HFFc6 (cell line): ENCODE measurements at regions not wholly inside any gene's neighbourhood (a gene's known extent, or its start where the extent isn't known, plus 50 kb on each side); places are given as distances from the start of the nearest gene placed in this dataset.

Source experiments
- DNase-seq: peaks from one replicate; pipeline ENCODE4 v3.0.0-alpha.2; 2018
- H3K27ac Mint-ChIP-seq: 2 replicates; pipeline ENCODE4 v1.8.0; 2020; ENCODE audit warnings: mild to moderate bottlenecking, mixed read lengths
- H3K27me3 Mint-ChIP-seq: 2 replicates; pipeline ENCODE4 v1.8.0; 2021; ENCODE audit warnings: mild to moderate bottlenecking, moderate library complexity, mixed read lengths; ENCODE audit not compliant: insufficient read depth
- H3K36me3 Mint-ChIP-seq: 2 replicates; pipeline ENCODE4 v1.8.0; 2021; ENCODE audit warnings: low read depth, mixed read lengths
- H3K4me1 Mint-ChIP-seq: 2 replicates; pipeline ENCODE4 v1.8.0; 2020; ENCODE audit warnings: low read depth, mixed read lengths
- H3K4me3 Mint-ChIP-seq: 2 replicates; pipeline ENCODE4 v1.8.0; 2020; ENCODE audit warnings: mild to moderate bottlenecking, moderate library complexity, mixed read lengths
- H3K9me3 Mint-ChIP-seq: 2 replicates; pipeline ENCODE4 v1.8.0; 2020; ENCODE audit warnings: mild to moderate bottlenecking, mixed read lengths
- TF ChIP-seq, protein P1 (sequence below): fragments of 200-600 bp; sonication (generic); IDR thresholded peaks from 2 replicates; pipeline ENCODE4 v1.5.0; 2021; ENCODE audit warnings: antibody characterized with exemption, mild to moderate bottlenecking

DNA sequence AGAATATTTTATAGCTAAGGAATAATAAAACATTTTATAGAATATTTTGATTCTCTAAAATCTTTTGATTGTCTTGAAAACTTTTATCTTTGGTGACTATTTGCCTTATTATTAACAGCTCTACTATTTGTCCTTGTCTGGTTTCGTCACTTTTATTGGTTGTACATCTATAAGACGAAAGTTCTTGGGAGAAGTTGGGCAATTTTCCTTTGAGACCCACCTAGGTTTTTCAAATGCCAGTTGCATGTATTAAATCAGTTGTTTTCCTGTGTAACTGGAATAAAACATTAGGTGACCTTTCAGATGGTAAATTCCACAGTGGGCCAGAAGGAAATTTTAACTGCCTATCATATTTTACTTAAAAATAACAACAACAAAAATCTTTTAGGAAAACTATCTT is 1245.7 kb downstream of the SI start:
- Mint-ChIP-seq H3K9me3 (peaks cover 37% of the 10 kb centered on the region), H3K27ac (no peak overlapping the region), H3K4me1 (no peaks in the 10 kb centered on the region), H3K4me3 (no peak overlapping the region), H3K27me3 (no peaks in the 10 kb centered on the region; the same call in 1 of the 2 replicates), H3K36me3 (no peaks in the 10 kb centered on the region)
- TF ChIP-seq, protein P1, sequence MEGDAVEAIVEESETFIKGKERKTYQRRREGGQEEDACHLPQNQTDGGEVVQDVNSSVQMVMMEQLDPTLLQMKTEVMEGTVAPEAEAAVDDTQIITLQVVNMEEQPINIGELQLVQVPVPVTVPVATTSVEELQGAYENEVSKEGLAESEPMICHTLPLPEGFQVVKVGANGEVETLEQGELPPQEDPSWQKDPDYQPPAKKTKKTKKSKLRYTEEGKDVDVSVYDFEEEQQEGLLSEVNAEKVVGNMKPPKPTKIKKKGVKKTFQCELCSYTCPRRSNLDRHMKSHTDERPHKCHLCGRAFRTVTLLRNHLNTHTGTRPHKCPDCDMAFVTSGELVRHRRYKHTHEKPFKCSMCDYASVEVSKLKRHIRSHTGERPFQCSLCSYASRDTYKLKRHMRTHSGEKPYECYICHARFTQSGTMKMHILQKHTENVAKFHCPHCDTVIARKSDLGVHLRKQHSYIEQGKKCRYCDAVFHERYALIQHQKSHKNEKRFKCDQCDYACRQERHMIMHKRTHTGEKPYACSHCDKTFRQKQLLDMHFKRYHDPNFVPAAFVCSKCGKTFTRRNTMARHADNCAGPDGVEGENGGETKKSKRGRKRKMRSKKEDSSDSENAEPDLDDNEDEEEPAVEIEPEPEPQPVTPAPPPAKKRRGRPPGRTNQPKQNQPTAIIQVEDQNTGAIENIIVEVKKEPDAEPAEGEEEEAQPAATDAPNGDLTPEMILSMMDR = no peak
- no peak for DNase-seq

DNA sequence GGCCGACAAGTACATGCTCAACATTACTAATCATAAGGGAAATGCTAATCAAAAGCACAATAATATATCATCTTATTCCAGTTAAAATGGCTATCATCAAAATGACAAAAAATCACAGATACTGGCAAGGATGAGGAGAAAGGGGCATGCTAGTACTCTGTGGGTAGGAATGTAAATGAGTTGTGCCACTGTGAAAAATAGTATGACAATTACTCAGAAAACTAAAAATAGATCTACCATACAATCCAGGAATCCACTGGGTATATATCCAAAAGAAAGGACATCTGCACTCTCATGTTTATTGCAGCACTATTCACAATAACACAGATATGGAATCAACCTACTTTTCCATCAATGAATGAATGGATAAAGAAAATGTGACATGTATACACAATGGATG is 1256.5 kb downstream of the SI start:
- Mint-ChIP-seq H3K27ac (no peak overlapping the region), H3K4me3 (no peak overlapping the region), H3K4me1 (no peaks in the 10 kb centered on the region), H3K27me3 (no peaks in the 10 kb centered on the region; the same call in 1 of the 2 replicates), H3K36me3 (no peaks in the 10 kb centered on the region), H3K9me3 (peaks cover 28% of the 10 kb centered on the region)
- no peak for DNase-seq
- TF ChIP-seq, protein P1 = no peak

DNA sequence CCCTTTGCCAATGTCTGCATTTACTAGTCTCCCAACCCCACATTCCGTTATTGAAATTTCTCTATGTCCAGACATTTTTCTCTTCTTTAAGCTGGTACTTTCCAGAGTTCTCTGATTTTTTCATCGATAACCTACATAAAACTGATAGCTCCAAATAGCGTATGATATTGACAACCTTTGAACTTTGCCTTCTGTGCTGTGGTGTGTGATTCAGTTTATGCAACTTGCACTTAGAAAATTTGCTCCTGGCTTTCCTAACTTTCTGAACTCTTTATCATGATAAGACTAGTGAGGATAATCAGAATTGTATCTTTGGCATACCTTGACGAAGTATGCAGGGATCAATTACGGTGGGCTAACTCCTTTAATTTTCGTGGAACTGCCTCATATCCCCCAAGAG is 1261.3 kb downstream of the SI start:
- no peak for DNase-seq
- no peaks in the 10 kb centered on the region for H3K36me3 Mint-ChIP-seq
- H3K4me1 Mint-ChIP-seq = no peaks in the 10 kb centered on the region
- TF ChIP-seq, protein P1 = no peak
- H3K27me3 Mint-ChIP-seq = no peaks in the 10 kb centered on the region; the same call in 1 of the 2 replicates
- no peak overlapping the region for H3K4me3 Mint-ChIP-seq
- H3K9me3 Mint-ChIP-seq = peaks cover 29% of the 10 kb centered on the region
- H3K27ac Mint-ChIP-seq = no peak overlapping the region

- Mint-ChIP-seq H3K27me3 (no peaks in the 10 kb centered on the region), H3K9me3 (peaks cover 25% of the 10 kb centered on the region), H3K36me3 (no peaks in the 10 kb centered on the region), H3K27ac (no peak overlapping the region), H3K4me1 (no peaks in the 10 kb centered on the region), H3K4me3 (no peak overlapping the region)
- TF ChIP-seq, protein P1 = no peak
- DNase-seq = no peak
These were observed 1264.4 kb downstream of the SI start for GRCh38 chr3:163813935-163814334.

DNA sequence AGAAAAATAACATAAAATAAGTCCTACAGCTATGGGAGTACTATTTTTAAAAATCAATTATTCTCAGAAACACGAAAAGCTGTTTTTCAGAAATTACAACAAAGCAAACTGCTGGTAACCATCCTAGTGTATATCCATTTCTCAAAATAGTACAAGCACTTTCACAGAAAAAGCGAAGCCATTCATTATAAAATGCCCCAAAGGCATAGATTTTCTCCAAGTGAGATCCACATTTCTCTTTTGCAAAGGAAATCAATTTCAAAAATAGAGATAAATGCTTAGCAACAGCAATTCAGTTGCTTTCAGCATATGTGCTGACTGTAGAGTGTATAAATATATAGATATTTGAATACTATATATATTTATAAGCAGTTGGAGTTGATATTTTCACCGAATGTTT is 1266.3 kb downstream of the SI start:
- DNase-seq = no peak
- H3K4me3 Mint-ChIP-seq = no peak overlapping the region
- H3K36me3 Mint-ChIP-seq = no peaks in the 10 kb centered on the region
- no peaks in the 10 kb centered on the region for H3K27me3 Mint-ChIP-seq
- H3K9me3 Mint-ChIP-seq = peaks cover 24% of the 10 kb centered on the region
- no peaks in the 10 kb centered on the region for H3K4me1 Mint-ChIP-seq
- no peak overlapping the region for H3K27ac Mint-ChIP-seq
- TF ChIP-seq, protein P1 = no peak

DNA sequence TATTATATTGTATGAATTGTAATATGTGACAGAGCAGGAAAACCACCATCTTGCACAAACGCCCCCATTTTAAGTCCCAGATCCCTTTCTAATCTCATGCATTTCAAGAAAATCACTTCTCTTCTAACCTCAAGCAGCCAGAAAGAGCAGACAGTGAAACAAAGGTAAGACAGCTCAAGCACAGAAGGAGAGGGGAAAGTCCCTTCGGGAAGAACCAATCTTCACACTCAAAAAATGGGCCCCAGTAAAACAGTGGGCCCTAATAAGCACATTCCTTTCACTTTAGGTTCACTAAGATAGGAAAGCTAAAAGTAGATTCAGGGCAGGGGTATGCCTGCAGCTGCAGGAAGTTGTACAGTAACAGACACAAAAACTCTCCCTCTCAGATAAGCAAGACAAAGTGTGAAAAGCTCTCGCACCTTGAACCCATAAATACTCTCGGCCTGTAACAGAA is 1268.7 kb downstream of the SI start:
- Mint-ChIP-seq H3K4me1 (no peaks in the 10 kb centered on the region), H3K4me3 (no peak overlapping the region), H3K9me3 (peaks cover 12% of the 10 kb centered on the region), H3K36me3 (no peaks in the 10 kb centered on the region), H3K27me3 (no peaks in the 10 kb centered on the region), H3K27ac (no peak overlapping the region)
- TF ChIP-seq, protein P1 = no peak
- DNase-seq = no peak
